ENCODE measurements at regions not wholly inside any gene's neighbourhood (a gene's known extent, or its start where the extent isn't known, plus 50 kb on each side); places are given as distances from the start of the nearest gene placed in this dataset.

GRCh38 chr3:21902956-21903355 lies 151.9 kb upstream of the ZNF385D start:
- TF ChIP-seq CTCF (conservative IDR thresholded peaks at IDR 0.05; ENCODE audit: low read depth, low read length), result no peak
- TF ChIP-seq EZH2 (IDR thresholded peaks at IDR 0.05; ENCODE audit: borderline replicate concordance, low read depth, low read length, poor library complexity, severe bottlenecking), result no peak
